ENCODE measurements at regions not wholly inside any gene's neighbourhood (a gene's known extent, or its start where the extent isn't known, plus 50 kb on each side); places are given as distances from the start of the nearest gene placed in this dataset.

GRCh38 chr1:222127096-222127495, 385.2 kb upstream of the DUSP10 start:
- H3K14ac ChIP-seq (ENCODE audit: insufficient read length), result no peak overlapping the region

More at GRCh38 chr1:222127096-222127495, 385.2 kb upstream of the DUSP10 start:
- ChIA-PET CTCF (ENCODE audit: partially characterized antibody) (interaction anchor here (1.2 to 6.3 kb wide), 5 partner anchors 30 to 328 kb away, joined by 3 to 60 read pairs (median 14); no protein-coding TSS in a partner anchor), POLR2A (ENCODE audit: partially characterized antibody) (no interaction called here)
- no peak overlapping the region for H2BK120ac ChIP-seq (replicated peaks; ENCODE audit: low read depth, low read length)
- no peaks in the 10 kb centered on the region for H3K4me1 ChIP-seq (replicated peaks in 1 of 4; ENCODE audit: control insufficient read depth in 3 of 4, insufficient read depth in 4 of 4, low read length in 3 of 4)
- no peak overlapping the region for H2BK15ac ChIP-seq (ENCODE audit: low read length)
- H2AFZ ChIP-seq (ENCODE audit: low read length), result no peak overlapping the region
- no peak overlapping the region for H3K9ac ChIP-seq (replicated peaks in 1 of 4; ENCODE audit: extremely low read depth in 1 of 4, low read depth in 3 of 4, low read length in 3 of 4)
- no peak overlapping the region for H4K91ac ChIP-seq (replicated peaks; ENCODE audit: insufficient read length, low read length)
- no peak overlapping the region for H4K8ac ChIP-seq (ENCODE audit: extremely low read depth, insufficient read depth, low read length)
- H3K23ac ChIP-seq (ENCODE audit: insufficient read length), result no peak overlapping the region
- WGBS, 2 experiments (ENCODE audit: extremely low coverage in 1 of 2, insufficient coverage in 1 of 2, insufficient read length in 1 of 2, insufficient replicate concordance in 2 of 2, low coverage in 1 of 2, low lambda C conversion rate in 2 of 2, missing lambda C conversion rate in 1 of 2), result 95% methylated on average over 2 of the region's 2 CpGs; no CpG with 5 or more reads in 1 of the 2 experiments
- no peak overlapping the region for H2BK20ac ChIP-seq (ENCODE audit: low read length)
- DNase-seq (ENCODE audit: low read depth in 1 of 2, low spot score in 2 of 2) (no peak), FAIRE-seq (no peak)
- no peak overlapping the region for H3K4me3 ChIP-seq (ENCODE audit: extremely low read depth in 1 of 4, insufficient read depth in 2 of 4, low read depth in 3 of 4, low read length in 4 of 4)
- H3K4me2 ChIP-seq (ENCODE audit: insufficient read depth in 1 of 2, low read depth in 2 of 2, low read length in 2 of 2), result no peak overlapping the region
- no peaks in the 10 kb centered on the region for H4K20me1 ChIP-seq (replicated peaks in 1 of 2; ENCODE audit: control insufficient read depth in 1 of 2, insufficient read depth in 2 of 2, low read length in 2 of 2)
- no peak overlapping the region for H3K4ac ChIP-seq (replicated peaks; ENCODE audit: insufficient read length, low read depth, low read length)
- H3K23me2 ChIP-seq (ENCODE audit: low read depth, low read length), result no peaks in the 10 kb centered on the region
- H2BK5ac ChIP-seq (ENCODE audit: low read depth, low read length), result no peak overlapping the region
- TF ChIP-seq MAFK (IDR thresholded peaks at IDR 0.05; ENCODE audit: low read depth, low read length), result no peak
- TF ChIP-seq CHD2 (IDR thresholded peaks at IDR 0.05; ENCODE audit: low read length), result no peak
- TF ChIP-seq CTBP2 (IDR thresholded peaks at IDR 0.05; ENCODE audit: borderline replicate concordance, insufficient read depth, insufficient read length, low read length), result no peak
- no peak for TF ChIP-seq SAP30 (IDR thresholded peaks at IDR 0.05; ENCODE audit: insufficient read depth, insufficient replicate concordance, low read length)
- no peak for TF ChIP-seq MAX (IDR thresholded peaks at IDR 0.05)
- no peak for TF ChIP-seq ATF3 (IDR thresholded peaks at IDR 0.05; ENCODE audit: insufficient read depth, low read depth, low read length)
- no peak for TF ChIP-seq TCF12 (IDR thresholded peaks at IDR 0.05; ENCODE audit: low read depth, low read length)
- TF ChIP-seq HDAC2 (IDR thresholded peaks at IDR 0.05; ENCODE audit: borderline replicate concordance in 1 of 2, low read depth in 2 of 2, low read length in 2 of 2), result no peak
- no peak for TF ChIP-seq HDAC6 (IDR thresholded peaks at IDR 0.05; ENCODE audit: low read depth, low read length)
- no peak for TF ChIP-seq JUN (IDR thresholded peaks at IDR 0.05; ENCODE audit: low read depth, low read length)
- no peak for TF ChIP-seq GTF2F1 (IDR thresholded peaks at IDR 0.05; ENCODE audit: borderline replicate concordance, low read depth, low read length)
- TF ChIP-seq TBP (IDR thresholded peaks at IDR 0.05; ENCODE audit: low read depth, low read length), result no peak
- no peaks in the 10 kb centered on the region for H3K9me3 ChIP-seq (ENCODE audit: insufficient read depth in 2 of 2, low read depth in 1 of 2, low read length in 1 of 2)
- H4K5ac ChIP-seq (ENCODE audit: insufficient read length, low read depth, low read length), result no peak overlapping the region
- H3K27me3 ChIP-seq (replicated peaks in 1 of 4; ENCODE audit: control insufficient read depth in 3 of 4, extremely low read depth in 1 of 4, insufficient read depth in 3 of 4, low read length in 3 of 4), result no peaks in the 10 kb centered on the region
- no peak overlapping the region for H2BK12ac ChIP-seq (ENCODE audit: low read depth, low read length)
- H3K79me2 ChIP-seq (ENCODE audit: control insufficient read depth in 1 of 2, insufficient read depth in 2 of 2, low read length in 2 of 2), result no peaks in the 10 kb centered on the region
- H2AK5ac ChIP-seq (ENCODE audit: low read depth, low read length), result no peak overlapping the region
- no peak overlapping the region for H3K18ac ChIP-seq (ENCODE audit: extremely low read depth, low read length)
- H3K56ac ChIP-seq (replicated peaks; ENCODE audit: insufficient read length, low read depth, low read length), result no peak overlapping the region
- H3K79me1 ChIP-seq (ENCODE audit: low read depth, low read length), result no peaks in the 10 kb centered on the region
- H3K36me3 ChIP-seq (ENCODE audit: control insufficient read depth in 2 of 4, insufficient read depth in 4 of 4, low read length in 3 of 4), result no peaks in the 10 kb centered on the region
- no peak overlapping the region for H3K27ac ChIP-seq (ENCODE audit: low read depth, low read length)

Data from H1 (cell line).